ENCODE measurements at regions not wholly inside any gene's neighbourhood (a gene's known extent, or its start where the extent isn't known, plus 50 kb on each side); places are given as distances from the start of the nearest gene placed in this dataset.

DNA sequence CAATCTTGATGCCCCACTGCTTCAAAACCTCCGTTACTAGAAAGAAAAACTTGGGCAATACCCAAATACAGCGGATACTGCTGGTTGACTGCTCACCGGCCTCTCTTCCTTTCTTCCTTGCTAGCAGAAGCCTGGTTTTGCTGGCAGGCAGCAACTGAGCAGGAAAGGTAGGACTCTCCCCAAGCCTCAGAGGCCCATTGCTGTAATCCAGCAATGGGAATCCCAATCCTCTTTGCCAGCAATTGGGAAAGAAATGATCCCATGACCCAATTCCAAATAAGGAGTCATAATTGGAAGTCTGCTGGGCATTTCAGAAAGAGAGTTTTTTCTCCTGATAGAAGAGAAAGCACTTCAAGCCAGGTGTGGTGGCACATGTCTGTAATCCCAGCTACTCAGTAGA is 394.5 kb downstream of the BCOR start:
- intact Hi-C loops (cut with micrococcal nuclease) = no loop called here

GRCh38 chrX:39704590-39704989 is 393.2 kb downstream of the BCOR start:
- intact Hi-C loops (cut with micrococcal nuclease) = no loop called here
- Histone ChIP-seq H3K79me2 (ENCODE audit: low read length) (no peaks in the 10 kb centered on the region), H3K9me3 (ENCODE audit: low read length) (no peaks in the 10 kb centered on the region), H4K20me1 (ENCODE audit: low read length) (no peaks in the 10 kb centered on the region), H2AFZ (ENCODE audit: low read length) (no peak overlapping the region), H3K4me3 (ENCODE audit: low read length) (no peak overlapping the region), H3F3A (ENCODE audit: low read length, unreplicated experiment) (no peaks in the 10 kb centered on the region), H3K4me1 (ENCODE audit: insufficient read depth, low read length) (peaks cover 8% of the 10 kb centered on the region; the same call in 1 of the 2 replicates), H3K36me3 (ENCODE audit: low read depth, low read length) (no peaks in the 10 kb centered on the region), H3K27ac (ENCODE audit: low read length) (no peak overlapping the region), H3K9ac (ENCODE audit: low read length) (no peak overlapping the region), H3K4me2 (ENCODE audit: low read length) (no peak overlapping the region), H3K9me2 (replicated peaks; ENCODE audit: low read length) (no peaks in the 10 kb centered on the region), H3K27me3 (ENCODE audit: low read length) (no peaks in the 10 kb centered on the region)
- POLR2A ChIA-PET (ENCODE audit: unreplicated experiment) = no interaction called here
- no peak for DNase-seq
- BruUV-seq (replicated peaks) = no TSS peak
- no peak for ATAC-seq
- CTCF ChIA-PET = no interaction called here
- TF ChIP-seq EZH2 (IDR thresholded peaks at IDR 0.05; ENCODE audit: low read length, unreplicated experiment) = no peak
- no peak for TF ChIP-seq EZH2phosphoT487 (IDR thresholded peaks at IDR 0.05; ENCODE audit: borderline replicate concordance, low read length)
- no peak for TF ChIP-seq CTCF (conservative IDR thresholded peaks at IDR 0.05; ENCODE audit: low read depth, low read length)

More for the DNA sequence above, 394.5 kb downstream of the BCOR start:
- H3K79me2 ChIP-seq (ENCODE audit: low read length) = no peaks in the 10 kb centered on the region
- no peaks in the 10 kb centered on the region for H3F3A ChIP-seq (ENCODE audit: low read length, unreplicated experiment)
- no peak for TF ChIP-seq EZH2 (IDR thresholded peaks at IDR 0.05; ENCODE audit: low read length, unreplicated experiment)
- no peak for TF ChIP-seq EZH2phosphoT487 (IDR thresholded peaks at IDR 0.05; ENCODE audit: borderline replicate concordance, low read length)
- TF ChIP-seq CTCF (conservative IDR thresholded peaks at IDR 0.05; ENCODE audit: low read depth, low read length) = no peak
- CTCF ChIA-PET = no interaction called here
- BruUV-seq (replicated peaks) = no TSS peak
- H3K27me3 ChIP-seq (ENCODE audit: low read length) = no peaks in the 10 kb centered on the region
- no peak overlapping the region for H3K9ac ChIP-seq (ENCODE audit: low read length)
- H3K36me3 ChIP-seq (ENCODE audit: low read depth, low read length) = no peaks in the 10 kb centered on the region
- DNase-seq (no peak), ATAC-seq (no peak)
- no peaks in the 10 kb centered on the region for H3K9me2 ChIP-seq (replicated peaks; ENCODE audit: low read length)
- no peak overlapping the region for H3K4me2 ChIP-seq (ENCODE audit: low read length)
- no peaks in the 10 kb centered on the region for H4K20me1 ChIP-seq (ENCODE audit: low read length)
- no peak overlapping the region for H2AFZ ChIP-seq (ENCODE audit: low read length)
- peaks cover 8% of the 10 kb centered on the region; the same call in 1 of the 2 replicates for H3K4me1 ChIP-seq (ENCODE audit: insufficient read depth, low read length)
- no peak overlapping the region for H3K27ac ChIP-seq (ENCODE audit: low read length)
- H3K4me3 ChIP-seq (ENCODE audit: low read length) = no peak overlapping the region
- POLR2A ChIA-PET (ENCODE audit: unreplicated experiment) = no interaction called here
- no peaks in the 10 kb centered on the region for H3K9me3 ChIP-seq (ENCODE audit: low read length)

- CTCF ChIA-PET = no interaction called here
- no peak overlapping the region; the same call in 1 of the 2 replicates for H3K4me2 ChIP-seq (ENCODE audit: low read length)
- BruUV-seq (replicated peaks) = no TSS peak
Observed at GRCh38 chrX:39705290-39705689, 392.5 kb downstream of the BCOR start.

More at GRCh38 chrX:39705290-39705689, 392.5 kb downstream of the BCOR start:
- H3K36me3 ChIP-seq (ENCODE audit: low read depth, low read length) = no peaks in the 10 kb centered on the region
- H2AFZ ChIP-seq (ENCODE audit: low read length) = no peak overlapping the region
- peaks cover 8% of the 10 kb centered on the region; the same call in 1 of the 2 replicates for H3K4me1 ChIP-seq (ENCODE audit: insufficient read depth, low read length)
- no peak overlapping the region for H3K4me3 ChIP-seq (ENCODE audit: low read length)
- no peaks in the 10 kb centered on the region for H3F3A ChIP-seq (ENCODE audit: low read length, unreplicated experiment)
- H3K27me3 ChIP-seq (ENCODE audit: low read length) = no peaks in the 10 kb centered on the region
- peak; percentile 87 for DNase-seq
- TF ChIP-seq CTCF (conservative IDR thresholded peaks at IDR 0.05; ENCODE audit: low read depth, low read length) (peak; percentile 51), EZH2 (IDR thresholded peaks at IDR 0.05; ENCODE audit: low read length, unreplicated experiment) (no peak)
- no peaks in the 10 kb centered on the region for H4K20me1 ChIP-seq (ENCODE audit: low read length)
- POLR2A ChIA-PET (ENCODE audit: unreplicated experiment) = interaction anchor here (0.6 kb wide), 1 partner anchor 405 kb away, joined by 3 read pairs; no protein-coding TSS in a partner anchor
- H3K9me3 ChIP-seq (ENCODE audit: low read length) = no peaks in the 10 kb centered on the region
- no peaks in the 10 kb centered on the region for H3K79me2 ChIP-seq (ENCODE audit: low read length)
- no peaks in the 10 kb centered on the region for H3K9me2 ChIP-seq (replicated peaks; ENCODE audit: low read length)
- ATAC-seq = peak; percentile 88
- no peak overlapping the region for H3K9ac ChIP-seq (ENCODE audit: low read length)
- H3K27ac ChIP-seq (ENCODE audit: low read length) = no peak overlapping the region
- intact Hi-C loops (cut with micrococcal nuclease) = no loop called here
